ENCODE measurements at regions not wholly inside any gene's neighbourhood (a gene's known extent, or its start where the extent isn't known, plus 50 kb on each side); places are given as distances from the start of the nearest gene placed in this dataset.
A peak's percentile ranks its signal among the peaks of the same experiment; 100 is the strongest.

GRCh38 chr9:16265688-16266087 is 604.8 kb downstream of the BNC2 start:
- no peak for TF ChIP-seq CTCF (conservative IDR thresholded peaks at IDR 0.05; ENCODE audit: low read length)
- no peak overlapping the region for H3K4me2 ChIP-seq (ENCODE audit: low read length)
- H3K36me3 ChIP-seq (ENCODE audit: insufficient read depth, low read length) = no peaks in the 10 kb centered on the region
- no peak overlapping the region for H3K4me3 ChIP-seq (ENCODE audit: low read depth, low read length, poor library complexity, severe bottlenecking)
- no peak for DNase-seq (ENCODE audit: low spot score)
- no peaks in the 10 kb centered on the region for H4K20me1 ChIP-seq (ENCODE audit: insufficient read depth, low read length)
- no peaks in the 10 kb centered on the region for H3K79me2 ChIP-seq (ENCODE audit: insufficient read depth, low read depth, low read length)
- no peaks in the 10 kb centered on the region for H3K9me3 ChIP-seq (ENCODE audit: low read length)
- no peak overlapping the region for H2AFZ ChIP-seq (ENCODE audit: low read length)
- intact Hi-C loops (cut with micrococcal nuclease; ENCODE audit: unreplicated experiment) = no loop called here
- H3K4me1 ChIP-seq (ENCODE audit: insufficient read depth, low read length, poor library complexity, severe bottlenecking) = no peaks in the 10 kb centered on the region
- ChIA-PET CTCF (ENCODE audit: unreplicated experiment) (no interaction called here), POLR2A (no interaction called here)
- H3K9me2 ChIP-seq (ENCODE audit: insufficient read depth, low read length) = no peaks in the 10 kb centered on the region
- no peak overlapping the region for H3K27ac ChIP-seq (ENCODE audit: low read depth, low read length, poor library complexity, severe bottlenecking)
- BruUV-seq (replicated peaks) = no TSS peak

- ChIA-PET CTCF (ENCODE audit: unreplicated experiment) (no interaction called here), POLR2A (no interaction called here)
- H3K27ac ChIP-seq (ENCODE audit: low read depth, low read length, poor library complexity, severe bottlenecking) = no peak overlapping the region
- H3K4me3 ChIP-seq (ENCODE audit: low read depth, low read length, poor library complexity, severe bottlenecking) = no peak overlapping the region
- no peak overlapping the region for H2AFZ ChIP-seq (ENCODE audit: low read length)
- H3K4me2 ChIP-seq (ENCODE audit: low read length) = no peak overlapping the region
- BruUV-seq (replicated peaks) = no TSS peak
- no peak for DNase-seq (ENCODE audit: low spot score)
- no peaks in the 10 kb centered on the region for H4K20me1 ChIP-seq (ENCODE audit: insufficient read depth, low read length)
- H3K9me3 ChIP-seq (ENCODE audit: low read length) = no peaks in the 10 kb centered on the region
- no peaks in the 10 kb centered on the region for H3K4me1 ChIP-seq (ENCODE audit: insufficient read depth, low read length, poor library complexity, severe bottlenecking)
- peak; percentile 79 for TF ChIP-seq CTCF (conservative IDR thresholded peaks at IDR 0.05; ENCODE audit: low read length)
- no peak for TF ChIP-seq EZH2phosphoT487 (IDR thresholded peaks at IDR 0.05; ENCODE audit: borderline replicate concordance, low read depth, low read length)
- H3K79me2 ChIP-seq (ENCODE audit: insufficient read depth, low read depth, low read length) = no peaks in the 10 kb centered on the region
- no peaks in the 10 kb centered on the region for H3K36me3 ChIP-seq (ENCODE audit: insufficient read depth, low read length)
- no peaks in the 10 kb centered on the region for H3K9me2 ChIP-seq (ENCODE audit: insufficient read depth, low read length)
- intact Hi-C loops (cut with micrococcal nuclease; ENCODE audit: unreplicated experiment) = no loop called here
These were observed 603.7 kb downstream of the BNC2 start for GRCh38 chr9:16266648-16267276.

GRCh38 chr9:16267281-16268066 is 603.0 kb downstream of the BNC2 start:
- no TSS peak for BruUV-seq (replicated peaks)
- intact Hi-C loops (cut with micrococcal nuclease; ENCODE audit: unreplicated experiment) = no loop called here
- H3K4me2 ChIP-seq (ENCODE audit: low read length) = no peak overlapping the region
- H3K79me2 ChIP-seq (ENCODE audit: insufficient read depth, low read depth, low read length) = no peaks in the 10 kb centered on the region
- ChIA-PET CTCF (ENCODE audit: unreplicated experiment) (no interaction called here), POLR2A (no interaction called here)
- no peak overlapping the region for H2AFZ ChIP-seq (ENCODE audit: low read length)
- TF ChIP-seq EZH2phosphoT487 (IDR thresholded peaks at IDR 0.05; ENCODE audit: borderline replicate concordance, low read depth, low read length) = no peak
- TF ChIP-seq CTCF (conservative IDR thresholded peaks at IDR 0.05; ENCODE audit: low read length) = no peak
- H3K4me3 ChIP-seq (ENCODE audit: low read depth, low read length, poor library complexity, severe bottlenecking) = no peak overlapping the region
- no peaks in the 10 kb centered on the region for H3K4me1 ChIP-seq (ENCODE audit: insufficient read depth, low read length, poor library complexity, severe bottlenecking)
- no peak overlapping the region for H3K27ac ChIP-seq (ENCODE audit: low read depth, low read length, poor library complexity, severe bottlenecking)
- H3K9me3 ChIP-seq (ENCODE audit: low read length) = no peaks in the 10 kb centered on the region
- H3K9me2 ChIP-seq (ENCODE audit: insufficient read depth, low read length) = no peaks in the 10 kb centered on the region
- H3K36me3 ChIP-seq (ENCODE audit: insufficient read depth, low read length) = no peaks in the 10 kb centered on the region
- no peak for DNase-seq (ENCODE audit: low spot score)
- H4K20me1 ChIP-seq (ENCODE audit: insufficient read depth, low read length) = no peaks in the 10 kb centered on the region
